Upper lobe of left lung (tissue), 4 donors: ENCODE measurements at regions not wholly inside any gene's neighbourhood (a gene's known extent, or its start where the extent isn't known, plus 50 kb on each side); places are given as distances from the start of the nearest gene placed in this dataset.

ENCODE experiments used
- POLR2A ChIP-seq, 4 donors: fragments of 450-650 bp; IDR thresholded peaks; one replicate each; pipeline ENCODE4 v1.5.1; 2016 to 2017; ENCODE audit warnings: antibody characterized with exemption in 4 of 4, mild to moderate bottlenecking in 2 of 4
- POLR2AphosphoS5 ChIP-seq, 2 donors: sonication (generic); formaldehyde crosslinking; IDR thresholded peaks; one replicate each; pipeline ENCODE4 v1.5.1; 2017; ENCODE audit warnings: antibody characterized with exemption in 2 of 2
- TF ChIP-seq, protein P1 (sequence below), 6 experiments: fragments of 450-650 bp in 4 of 6; fragments of 200-600 bp in 2 of 6; sonication (generic) in 2 of 6; IDR thresholded peaks; one replicate each; pipeline ENCODE4 v1.5.1; 2016 to 2019; ENCODE audit warnings: antibody characterized with exemption in 6 of 6

DNA sequence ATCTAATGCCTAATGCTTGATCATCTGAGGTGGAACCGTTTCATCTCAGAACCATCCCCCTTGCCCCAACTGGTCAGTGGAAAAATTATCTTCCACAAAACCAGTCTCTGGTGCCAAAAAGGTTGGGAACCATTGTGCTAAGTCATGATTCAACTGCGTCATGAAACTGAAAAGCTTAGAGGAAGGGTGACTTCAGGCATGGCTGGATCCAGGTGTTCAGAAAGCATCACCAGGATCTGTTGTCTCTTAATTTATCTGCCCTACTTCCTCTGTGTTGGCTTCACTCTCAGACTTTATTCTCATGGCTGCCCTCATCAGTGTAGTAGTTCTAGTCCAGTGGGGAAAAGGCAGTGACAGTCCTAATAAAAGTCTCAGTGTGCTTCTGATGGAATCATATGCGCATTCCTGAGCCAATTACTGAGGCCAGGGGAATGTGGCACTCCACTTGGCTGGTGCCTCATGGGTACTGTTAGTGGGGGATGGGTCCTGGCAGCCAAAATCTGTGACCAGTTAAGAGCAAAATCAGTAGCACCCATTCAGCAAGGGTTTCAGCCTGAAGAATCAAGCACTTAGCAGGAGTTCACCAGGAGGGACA lies 110.3 kb downstream of the WNT5A start:
- TF ChIP-seq, protein P1, sequence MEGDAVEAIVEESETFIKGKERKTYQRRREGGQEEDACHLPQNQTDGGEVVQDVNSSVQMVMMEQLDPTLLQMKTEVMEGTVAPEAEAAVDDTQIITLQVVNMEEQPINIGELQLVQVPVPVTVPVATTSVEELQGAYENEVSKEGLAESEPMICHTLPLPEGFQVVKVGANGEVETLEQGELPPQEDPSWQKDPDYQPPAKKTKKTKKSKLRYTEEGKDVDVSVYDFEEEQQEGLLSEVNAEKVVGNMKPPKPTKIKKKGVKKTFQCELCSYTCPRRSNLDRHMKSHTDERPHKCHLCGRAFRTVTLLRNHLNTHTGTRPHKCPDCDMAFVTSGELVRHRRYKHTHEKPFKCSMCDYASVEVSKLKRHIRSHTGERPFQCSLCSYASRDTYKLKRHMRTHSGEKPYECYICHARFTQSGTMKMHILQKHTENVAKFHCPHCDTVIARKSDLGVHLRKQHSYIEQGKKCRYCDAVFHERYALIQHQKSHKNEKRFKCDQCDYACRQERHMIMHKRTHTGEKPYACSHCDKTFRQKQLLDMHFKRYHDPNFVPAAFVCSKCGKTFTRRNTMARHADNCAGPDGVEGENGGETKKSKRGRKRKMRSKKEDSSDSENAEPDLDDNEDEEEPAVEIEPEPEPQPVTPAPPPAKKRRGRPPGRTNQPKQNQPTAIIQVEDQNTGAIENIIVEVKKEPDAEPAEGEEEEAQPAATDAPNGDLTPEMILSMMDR (IDR thresholded peaks at IDR 0.05): no peak
- TF ChIP-seq POLR2A (IDR thresholded peaks at IDR 0.05): no peak
- TF ChIP-seq POLR2AphosphoS5 (IDR thresholded peaks at IDR 0.05): no peak
